ENCODE measurements at regions not wholly inside any gene's neighbourhood (a gene's known extent, or its start where the extent isn't known, plus 50 kb on each side); places are given as distances from the start of the nearest gene placed in this dataset.
A peak's percentile ranks its signal among the peaks of the same experiment; 100 is the strongest.

- no peak for DNase-seq
Observed at GRCh38 chr13:47249266-47249665, 352.4 kb upstream of the HTR2A start.

- DNase-seq: no peak
Observed at GRCh38 chr13:47241446-47241845, 344.6 kb upstream of the HTR2A start.

- no peak for DNase-seq
Observed at GRCh38 chr13:47239025-47239424, 342.2 kb upstream of the HTR2A start.

- peak; percentile 35 to 56 for DNase-seq
Observed at GRCh38 chr13:47237571-47237970, 340.7 kb upstream of the HTR2A start.

- no peak for DNase-seq
Observed at GRCh38 chr13:47233734-47234133, 336.9 kb upstream of the HTR2A start.

GRCh38 chr13:47232516-47232915 is 335.7 kb upstream of the HTR2A start:
- no peak for DNase-seq

GRCh38 chr13:47230155-47230554 is 333.3 kb upstream of the HTR2A start:
- no peak for DNase-seq

- no peak for DNase-seq
Observed at GRCh38 chr13:47226516-47226915, 329.7 kb upstream of the HTR2A start.

GRCh38 chr13:47220453-47221140 is 323.7 kb upstream of the HTR2A start:
- no peak for DNase-seq

GRCh38 chr13:47218611-47219010 is 321.8 kb upstream of the HTR2A start:
- no peak for DNase-seq

- DNase-seq: no peak
Observed at GRCh38 chr13:47216176-47216822, 319.4 kb upstream of the HTR2A start.

GRCh38 chr13:47215736-47216135 is 318.9 kb upstream of the HTR2A start:
- no peak for DNase-seq

GRCh38 chr13:47213047-47213446 is 316.2 kb upstream of the HTR2A start:
- DNase-seq: no peak

- DNase-seq: no peak
Observed at GRCh38 chr13:47211106-47211505, 314.3 kb upstream of the HTR2A start.

- DNase-seq: no peak
Observed at GRCh38 chr13:47206111-47206510, 309.3 kb upstream of the HTR2A start.

GRCh38 chr13:47190696-47191305 is 293.9 kb upstream of the HTR2A start:
- DNase-seq: no peak

GRCh38 chr13:47188802-47189201 is 291.9 kb upstream of the HTR2A start:
- no peak for DNase-seq

- no peak for DNase-seq
Observed at GRCh38 chr13:47186471-47186870, 289.6 kb upstream of the HTR2A start.

- no peak for DNase-seq
Observed at GRCh38 chr13:47184321-47184720, 287.5 kb upstream of the HTR2A start.

- no peak for DNase-seq
Observed at GRCh38 chr13:47179321-47179720, 282.5 kb upstream of the HTR2A start.

GRCh38 chr13:47178090-47178950 is 281.5 kb upstream of the HTR2A start:
- DNase-seq: no peak

GRCh38 chr13:47175172-47175866 is 278.5 kb upstream of the HTR2A start:
- DNase-seq: peak; percentile 70 to 73
